Chondrocyte (in vitro differentiated cells): ENCODE measurements at regions not wholly inside any gene's neighbourhood (a gene's known extent, or its start where the extent isn't known, plus 50 kb on each side); places are given as distances from the start of the nearest gene placed in this dataset.
A peak's percentile ranks its signal among the peaks of the same experiment; 100 is the strongest.
"Not testable (repeated sequence)": the region's sequence is repeated elsewhere in the genome, so short reads cannot be mapped to it uniquely, and the experiment has no call there.

Source experiments
- DNase-seq: peaks from one replicate; pipeline ENCODE4 v3.0.0; 2021; ENCODE audit warnings: mixed read lengths, low spot score
- H3K27ac Mint-ChIP-seq: one replicate; pipeline ENCODE4 v1.8.0; 2021; ENCODE audit warnings: mild to moderate bottlenecking, moderate library complexity, mixed read lengths; ENCODE audit not compliant: unreplicated experiment
- H3K27me3 Mint-ChIP-seq: 2 replicates; pipeline ENCODE4 v1.8.0; 2021; ENCODE audit warnings: low read depth, mixed read lengths
- H3K36me3 Mint-ChIP-seq: 2 replicates; pipeline ENCODE4 v1.8.0; 2021; ENCODE audit warnings: low read depth, mixed read lengths
- H3K4me1 Mint-ChIP-seq: 2 replicates; pipeline ENCODE4 v1.8.0; 2021; ENCODE audit warnings: low read depth, mild to moderate bottlenecking, mixed read lengths
- H3K4me3 Mint-ChIP-seq: one replicate; pipeline ENCODE4 v1.8.0; 2021; ENCODE audit warnings: mild to moderate bottlenecking, moderate library complexity, mixed read lengths; ENCODE audit not compliant: unreplicated experiment
- H3K9me3 Mint-ChIP-seq: 2 replicates; pipeline ENCODE4 v1.8.0; 2021; ENCODE audit warnings: low read depth, mixed read lengths
- TF ChIP-seq, protein P1 (sequence below): fragments of 200-600 bp; sonication (generic); IDR thresholded peaks from 2 replicates; pipeline ENCODE4 v1.5.0; 2021; ENCODE audit warnings: antibody characterized with exemption, mild to moderate bottlenecking, moderate library complexity

DNA sequence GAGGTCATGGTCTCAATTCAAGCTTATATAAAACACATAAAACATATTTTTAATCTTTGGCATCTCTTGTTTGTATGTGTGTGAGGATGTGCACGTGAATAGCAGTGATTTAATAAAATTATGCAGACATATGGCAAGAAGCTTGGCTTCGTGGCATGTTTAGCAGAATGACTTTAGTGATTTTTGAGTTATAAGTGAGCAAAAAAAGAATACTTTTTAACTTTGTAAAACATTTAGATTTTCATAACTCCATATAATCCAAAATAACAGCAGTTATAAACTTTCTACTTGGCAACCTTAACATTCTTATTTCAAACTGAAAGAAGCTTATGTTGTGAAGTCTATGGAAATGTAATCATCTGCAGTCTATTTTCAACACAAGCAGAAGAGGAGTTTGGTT is 120.6 kb downstream of the SLITRK1 start:
- H3K4me1 Mint-ChIP-seq, result peaks cover 4% of the 10 kb centered on the region
- TF ChIP-seq, protein P1, sequence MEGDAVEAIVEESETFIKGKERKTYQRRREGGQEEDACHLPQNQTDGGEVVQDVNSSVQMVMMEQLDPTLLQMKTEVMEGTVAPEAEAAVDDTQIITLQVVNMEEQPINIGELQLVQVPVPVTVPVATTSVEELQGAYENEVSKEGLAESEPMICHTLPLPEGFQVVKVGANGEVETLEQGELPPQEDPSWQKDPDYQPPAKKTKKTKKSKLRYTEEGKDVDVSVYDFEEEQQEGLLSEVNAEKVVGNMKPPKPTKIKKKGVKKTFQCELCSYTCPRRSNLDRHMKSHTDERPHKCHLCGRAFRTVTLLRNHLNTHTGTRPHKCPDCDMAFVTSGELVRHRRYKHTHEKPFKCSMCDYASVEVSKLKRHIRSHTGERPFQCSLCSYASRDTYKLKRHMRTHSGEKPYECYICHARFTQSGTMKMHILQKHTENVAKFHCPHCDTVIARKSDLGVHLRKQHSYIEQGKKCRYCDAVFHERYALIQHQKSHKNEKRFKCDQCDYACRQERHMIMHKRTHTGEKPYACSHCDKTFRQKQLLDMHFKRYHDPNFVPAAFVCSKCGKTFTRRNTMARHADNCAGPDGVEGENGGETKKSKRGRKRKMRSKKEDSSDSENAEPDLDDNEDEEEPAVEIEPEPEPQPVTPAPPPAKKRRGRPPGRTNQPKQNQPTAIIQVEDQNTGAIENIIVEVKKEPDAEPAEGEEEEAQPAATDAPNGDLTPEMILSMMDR, result no peak
- H3K4me3 Mint-ChIP-seq, result no peak overlapping the region
- no peak for DNase-seq
- H3K27me3 Mint-ChIP-seq, result no peaks in the 10 kb centered on the region
- no peak overlapping the region for H3K27ac Mint-ChIP-seq
- peaks cover 19% of the 10 kb centered on the region for H3K9me3 Mint-ChIP-seq
- H3K36me3 Mint-ChIP-seq, result peaks cover 5% of the 10 kb centered on the region

DNA sequence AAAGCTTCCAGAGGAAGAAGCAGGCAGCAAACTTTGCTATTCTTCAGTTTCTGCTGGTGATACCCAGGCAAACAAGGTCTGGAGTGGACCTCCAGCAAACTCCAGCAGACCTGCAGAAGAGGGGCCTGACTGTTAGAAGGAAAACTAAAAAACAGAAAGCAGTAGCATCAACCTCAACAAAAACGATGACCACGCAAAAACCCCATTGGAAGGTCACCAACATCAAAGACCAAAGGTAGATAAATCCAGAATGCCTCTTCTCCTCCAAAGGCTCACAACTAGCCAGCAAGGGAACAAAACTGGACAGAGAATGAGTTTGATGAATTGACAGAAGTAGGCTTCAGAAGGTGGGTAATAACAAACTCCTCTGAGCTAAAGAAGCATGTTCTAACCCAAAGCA is 127.1 kb downstream of the SLITRK1 start:
- Mint-ChIP-seq H3K9me3 (peaks cover 34% of the 10 kb centered on the region), H3K36me3 (peaks cover 11% of the 10 kb centered on the region), H3K4me1 (peaks cover 26% of the 10 kb centered on the region)
- not testable (repeated sequence) for H3K27me3 Mint-ChIP-seq, H3K27ac Mint-ChIP-seq, H3K4me3 Mint-ChIP-seq, DNase-seq

DNA sequence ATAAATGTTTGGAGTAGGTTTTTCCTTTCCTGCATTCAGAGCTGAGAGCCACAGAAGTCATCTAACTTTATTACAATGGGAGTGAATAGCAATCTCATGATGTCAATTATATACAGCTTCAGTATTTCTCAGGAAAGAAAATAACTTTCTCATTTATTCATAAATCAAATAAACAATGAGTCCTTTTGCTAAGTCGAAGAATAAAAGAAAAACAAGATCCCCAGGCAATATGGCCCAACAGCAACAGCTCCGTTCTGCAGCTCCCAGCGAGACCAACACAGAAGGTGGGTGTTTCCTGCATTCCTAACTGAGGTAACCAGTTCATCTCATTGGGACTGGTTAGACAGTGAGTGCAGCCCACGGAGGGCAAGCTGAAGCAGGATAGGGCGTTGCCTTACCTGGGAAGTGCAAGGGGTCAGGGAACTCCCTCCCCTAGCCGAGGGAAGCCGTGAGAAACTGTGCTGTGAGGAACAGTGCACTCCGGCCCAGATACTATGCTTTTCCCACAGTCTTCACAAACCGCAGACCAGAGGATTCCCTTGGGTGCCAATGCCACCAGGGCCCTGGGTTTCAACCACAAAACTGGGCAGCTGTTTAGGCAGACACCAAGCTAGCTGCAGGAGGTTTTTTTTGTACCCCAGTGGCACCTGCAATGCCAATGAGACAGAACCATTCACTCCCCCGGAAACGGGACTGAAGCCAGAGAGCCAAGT is 128.2 kb downstream of the SLITRK1 start:
- TF ChIP-seq, protein P1, result no peak
- no peaks in the 10 kb centered on the region for H3K27me3 Mint-ChIP-seq
- H3K4me1 Mint-ChIP-seq, result peaks cover 26% of the 10 kb centered on the region
- no peak for DNase-seq
- H3K36me3 Mint-ChIP-seq, result peaks cover 11% of the 10 kb centered on the region
- H3K9me3 Mint-ChIP-seq, result peaks cover 31% of the 10 kb centered on the region
- H3K27ac Mint-ChIP-seq, result no peak overlapping the region
- H3K4me3 Mint-ChIP-seq, result no peak overlapping the region

- peaks cover 23% of the 10 kb centered on the region for H3K9me3 Mint-ChIP-seq
- peaks cover 26% of the 10 kb centered on the region for H3K4me1 Mint-ChIP-seq
- DNase-seq, result no peak
- peak overlapping the region; percentile 70 for H3K27ac Mint-ChIP-seq
- H3K27me3 Mint-ChIP-seq, result no peaks in the 10 kb centered on the region
- peaks cover 9% of the 10 kb centered on the region for H3K36me3 Mint-ChIP-seq
- H3K4me3 Mint-ChIP-seq, result no peak overlapping the region
- TF ChIP-seq, protein P1, result no peak
Measured at GRCh38 chr13:83752141-83752540, 130.1 kb downstream of the SLITRK1 start.

GRCh38 chr13:83740622-83741021 is 141.7 kb downstream of the SLITRK1 start:
- no peak overlapping the region for H3K27ac Mint-ChIP-seq

More at GRCh38 chr13:83740622-83741021, 141.7 kb downstream of the SLITRK1 start:
- H3K27me3 Mint-ChIP-seq, result no peaks in the 10 kb centered on the region
- no peaks in the 10 kb centered on the region for H3K9me3 Mint-ChIP-seq
- TF ChIP-seq, protein P1, result no peak
- no peak overlapping the region for H3K4me3 Mint-ChIP-seq
- no peak for DNase-seq
- H3K4me1 Mint-ChIP-seq, result no peaks in the 10 kb centered on the region
- H3K36me3 Mint-ChIP-seq, result no peaks in the 10 kb centered on the region
